Osteoblast (primary cell): ENCODE measurements at regions not wholly inside any gene's neighbourhood (a gene's known extent, or its start where the extent isn't known, plus 50 kb on each side); places are given as distances from the start of the nearest gene placed in this dataset.
"Not testable (repeated sequence)": the region's sequence is repeated elsewhere in the genome, so short reads cannot be mapped to it uniquely, and the experiment has no call there.

ENCODE experiments used
- DNase-seq: peaks from one replicate; pipeline ENCODE4 v3.0.0; 2011; ENCODE audit warnings: low spot score, mixed read lengths; ENCODE audit not compliant: insufficient read length; ENCODE audit errors: missing footprints
- H2AFZ ChIP-seq: 2 replicates; pipeline ENCODE4 v1.6.0; 2011; ENCODE audit warnings: mild to moderate bottlenecking, low read length
- H3K27ac ChIP-seq: 2 replicates; pipeline ENCODE4 v1.5.1; 2011; ENCODE audit warnings: mild to moderate bottlenecking, low read depth, low read length, moderate library complexity
- H3K27me3 ChIP-seq: 2 replicates; pipeline ENCODE4 v1.6.0; 2012; ENCODE audit warnings: mild to moderate bottlenecking, control low read depth, inconsistent platforms, low read length, moderate library complexity; ENCODE audit not compliant: insufficient read depth
- H3K36me3 ChIP-seq: 2 replicates; pipeline ENCODE4 v1.5.1; 2011; ENCODE audit warnings: mild to moderate bottlenecking, low read length, control low read depth, moderate library complexity; ENCODE audit not compliant: insufficient read depth
- H3K4me1 ChIP-seq: 2 replicates; pipeline ENCODE4 v1.5.1; 2011; ENCODE audit warnings: mild to moderate bottlenecking, low read length, control low read depth, moderate library complexity; ENCODE audit not compliant: insufficient read depth
- H3K4me2 ChIP-seq: 2 replicates; pipeline ENCODE4 v1.6.0; 2011; ENCODE audit warnings: mild to moderate bottlenecking, low read length; ENCODE audit not compliant: insufficient read depth
- H3K4me3 ChIP-seq: fragments of 200-600 bp; sonication (generic); 3 replicates; pipeline ENCODE4 v1.5.1; 2012; ENCODE audit warnings: mild to moderate bottlenecking, low read length, inconsistent platforms; ENCODE audit not compliant: insufficient read depth
- H3K79me2 ChIP-seq: 2 replicates; pipeline ENCODE4 v1.6.0; 2012; ENCODE audit warnings: mild to moderate bottlenecking, low read length, control low read depth, inconsistent platforms; ENCODE audit not compliant: insufficient read depth
- H3K9me3 ChIP-seq: 2 replicates; pipeline ENCODE4 v1.5.1; 2011; ENCODE audit warnings: low read depth, low read length, control low read depth
- H4K20me1 ChIP-seq: 2 replicates; pipeline ENCODE4 v1.6.0; 2012; ENCODE audit warnings: mild to moderate bottlenecking, low read length, control low read depth; ENCODE audit not compliant: insufficient read depth
- CTCF ChIP-seq: IDR thresholded peaks from 2 replicates; pipeline ENCODE4 v1.5.1; 2011; ENCODE audit warnings: mild to moderate bottlenecking, low read depth, low read length, moderate library complexity; ENCODE audit errors: extremely low read depth

DNA sequence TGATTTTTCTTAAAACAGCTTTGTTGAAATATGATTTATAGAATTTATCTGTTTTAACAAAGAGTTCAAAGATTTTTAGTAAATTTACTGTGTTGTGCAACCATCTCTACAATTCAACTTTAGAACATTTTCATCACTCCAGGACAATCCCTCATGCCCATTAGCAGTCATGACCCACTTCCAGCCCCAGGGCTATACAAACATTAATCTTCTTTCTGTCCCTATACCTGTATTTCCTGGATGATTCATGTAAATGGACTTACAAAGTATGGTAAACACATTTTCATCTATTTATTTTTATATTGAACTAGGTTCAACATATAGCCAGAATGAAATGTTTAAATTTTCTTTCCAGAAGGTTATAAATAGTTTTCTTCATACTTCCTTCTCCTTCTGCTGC lies 127.8 kb upstream of the CCDC180 start:
- no peaks in the 10 kb centered on the region for H3K9me3 ChIP-seq
- H3K4me3 ChIP-seq: no peak overlapping the region
- no peak for TF ChIP-seq CTCF
- no peak overlapping the region for H3K4me2 ChIP-seq
- no peaks in the 10 kb centered on the region for H4K20me1 ChIP-seq
- DNase-seq: no peak
- no peak overlapping the region for H2AFZ ChIP-seq
- H3K79me2 ChIP-seq: no peaks in the 10 kb centered on the region
- no peaks in the 10 kb centered on the region for H3K4me1 ChIP-seq
- H3K36me3 ChIP-seq: no peaks in the 10 kb centered on the region
- no peaks in the 10 kb centered on the region for H3K27me3 ChIP-seq
- H3K27ac ChIP-seq: no peak overlapping the region

- Histone ChIP-seq H3K27ac (no peak overlapping the region), H3K4me3 (no peak overlapping the region), H2AFZ (no peak overlapping the region), H3K27me3 (no peaks in the 10 kb centered on the region), H3K9me3 (no peaks in the 10 kb centered on the region), H3K4me1 (no peaks in the 10 kb centered on the region), H3K79me2 (no peaks in the 10 kb centered on the region), H3K4me2 (no peak overlapping the region), H4K20me1 (no peaks in the 10 kb centered on the region), H3K36me3 (no peaks in the 10 kb centered on the region)
- no peak for DNase-seq
- no peak for TF ChIP-seq CTCF
These were observed 131.3 kb upstream of the CCDC180 start for GRCh38 chr9:97176206-97176605.

DNA sequence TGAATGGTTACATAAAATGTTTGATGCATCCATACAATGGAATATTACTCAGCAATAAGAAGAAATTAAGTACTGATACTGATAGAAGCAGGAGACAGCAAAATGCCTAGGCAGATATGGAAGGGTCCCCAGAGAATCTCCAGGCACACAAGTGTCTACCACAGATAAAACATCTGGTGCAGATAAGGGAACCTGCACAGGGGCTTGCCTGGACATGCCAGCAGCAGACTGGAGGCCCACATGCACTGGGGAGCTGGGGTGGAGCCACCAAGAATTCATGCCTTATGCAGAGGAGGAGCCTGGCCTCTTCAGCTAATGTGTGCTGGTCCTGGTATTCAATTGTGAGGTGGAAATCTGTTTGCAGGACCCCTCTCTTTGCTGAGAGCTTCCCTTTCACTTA lies 129.2 kb upstream of the CTSV start:
- H4K20me1 ChIP-seq, DNase-seq, H3K4me3 ChIP-seq, H3K27ac ChIP-seq, H2AFZ ChIP-seq, H3K9me3 ChIP-seq, H3K79me2 ChIP-seq, H3K4me2 ChIP-seq, H3K36me3 ChIP-seq, H3K4me1 ChIP-seq, H3K27me3 ChIP-seq: not testable (repeated sequence)

DNA sequence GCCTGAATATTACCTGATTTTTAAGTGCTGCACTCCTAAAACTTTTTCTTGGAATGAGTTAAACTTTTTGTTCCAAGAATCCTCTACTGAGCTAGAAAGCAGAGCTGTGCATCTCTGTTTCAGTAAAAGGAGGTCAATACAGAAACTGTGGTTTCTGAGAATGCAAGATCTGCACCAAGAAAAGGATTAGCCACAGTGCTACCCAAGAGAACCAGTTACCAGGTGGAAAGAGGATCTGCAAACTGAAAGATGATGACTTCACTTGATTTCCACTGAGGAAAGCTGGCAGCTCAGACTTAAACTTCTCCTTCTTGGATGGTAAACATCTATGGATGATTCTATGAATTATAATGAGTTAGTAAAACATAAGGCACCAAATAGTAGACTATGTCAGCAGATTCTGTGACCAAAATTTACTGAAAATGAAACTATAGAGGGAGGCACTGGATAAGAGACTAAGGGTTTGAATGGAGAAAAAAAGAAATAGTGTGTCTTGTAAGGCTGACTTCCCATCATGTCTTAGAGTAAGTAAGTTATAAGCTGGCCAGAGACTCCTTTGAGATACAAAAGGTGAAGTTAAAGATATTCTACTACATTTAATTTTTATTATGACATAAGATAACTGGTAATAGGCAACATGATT lies 127.7 kb upstream of the CTSV start:
- not testable (repeated sequence) for H3K27ac ChIP-seq, H2AFZ ChIP-seq, H3K27me3 ChIP-seq, H3K36me3 ChIP-seq, DNase-seq, H3K4me2 ChIP-seq, H3K9me3 ChIP-seq, H3K4me1 ChIP-seq, H3K79me2 ChIP-seq, H4K20me1 ChIP-seq, H3K4me3 ChIP-seq

GRCh38 chr9:97160255-97160654 lies 121.3 kb upstream of the CTSV start:
- H3K4me2 ChIP-seq: no peak overlapping the region
- H3K9me3 ChIP-seq: no peaks in the 10 kb centered on the region
- TF ChIP-seq CTCF: no peak
- H3K4me3 ChIP-seq: no peak overlapping the region
- H3K4me1 ChIP-seq: no peaks in the 10 kb centered on the region
- no peaks in the 10 kb centered on the region for H3K36me3 ChIP-seq
- H3K79me2 ChIP-seq: no peaks in the 10 kb centered on the region
- no peak overlapping the region for H2AFZ ChIP-seq
- DNase-seq: no peak
- H3K27me3 ChIP-seq: no peaks in the 10 kb centered on the region
- H3K27ac ChIP-seq: no peak overlapping the region
- H4K20me1 ChIP-seq: no peaks in the 10 kb centered on the region

DNA sequence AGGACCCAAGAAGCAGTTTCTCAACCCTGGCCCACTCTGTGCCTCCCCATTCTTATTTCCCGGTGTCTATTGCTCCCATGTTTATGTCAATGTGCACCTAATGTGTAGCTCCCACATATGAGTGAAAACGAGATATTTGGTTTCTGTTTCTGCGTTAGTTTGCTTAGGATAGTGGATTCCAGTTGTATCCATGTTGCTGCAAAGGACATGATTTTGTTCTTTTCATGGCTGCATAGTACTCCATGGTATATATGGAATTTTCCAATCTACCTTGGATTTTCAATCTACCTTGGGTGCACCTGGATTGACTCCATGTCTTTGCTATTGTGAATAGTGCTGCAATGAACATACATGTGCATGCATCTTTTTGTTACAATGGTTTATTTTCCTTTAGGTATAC lies 119.8 kb upstream of the CTSV start:
- H2AFZ ChIP-seq, H3K27ac ChIP-seq, H4K20me1 ChIP-seq, H3K79me2 ChIP-seq, DNase-seq, H3K4me3 ChIP-seq, H3K27me3 ChIP-seq, H3K36me3 ChIP-seq, H3K4me2 ChIP-seq, H3K4me1 ChIP-seq, H3K9me3 ChIP-seq: not testable (repeated sequence)

DNA sequence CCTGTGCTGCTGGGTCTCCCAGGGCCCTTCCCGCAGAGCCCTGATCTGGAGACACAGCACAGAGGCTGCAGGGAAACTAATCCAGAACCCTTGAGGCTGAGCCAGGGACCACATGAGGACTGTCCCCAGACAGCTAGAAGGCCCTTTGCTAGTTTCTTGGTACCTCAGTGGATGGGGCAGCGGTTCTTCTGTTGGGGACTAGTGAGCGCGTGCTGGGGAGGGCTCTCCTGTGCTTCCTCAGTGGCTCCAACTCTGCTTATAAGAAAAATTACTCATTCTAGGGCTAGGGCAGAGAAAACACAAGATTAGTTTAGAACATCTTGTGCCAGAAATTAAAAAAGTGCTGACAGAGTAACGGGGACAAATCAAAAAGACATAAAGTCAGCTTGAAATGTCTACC lies 116.5 kb upstream of the CTSV start:
- H3K4me1 ChIP-seq, DNase-seq, H3K4me3 ChIP-seq, H3K79me2 ChIP-seq, H4K20me1 ChIP-seq, H3K36me3 ChIP-seq, H3K27me3 ChIP-seq, H3K4me2 ChIP-seq, H3K9me3 ChIP-seq, H3K27ac ChIP-seq, H2AFZ ChIP-seq: not testable (repeated sequence)
